Spleen (tissue), 7 donors: ENCODE measurements at regions not wholly inside any gene's neighbourhood (a gene's known extent, or its start where the extent isn't known, plus 50 kb on each side); places are given as distances from the start of the nearest gene placed in this dataset.

ENCODE experiments used
- CTCF ChIP-seq, 11 experiments: fragments of 200-600 bp in 7 of 11; fragments of 450-650 bp in 4 of 11; sonication (generic) in 4 of 11; IDR thresholded peaks in 8 of 11; conservative IDR thresholded peaks in 3 of 11; 1 replicate in 7 of 11; 2 replicates in 4 of 11; pipeline versions ENCODE4 v1.4.0 to v1.8.0; 2016 to 2021; ENCODE audit warnings: antibody characterized with exemption in 11 of 11, inconsistent platforms in 4 of 11, mild to moderate bottlenecking in 1 of 11
- POLR2AphosphoS5 ChIP-seq, 3 donors: sonication (generic); formaldehyde crosslinking; IDR thresholded peaks; one replicate each; pipeline ENCODE4 v1.5.1; 2017; ENCODE audit warnings: antibody characterized with exemption in 3 of 3
- donor health status: DM: no; HTN: no; CAD: no; lungs with moderate emphysema.
- donor health status: DM: no; HTN: no; CAD: no.
- donor health status: DM: no; HTN: no; CAD: no.

- TF ChIP-seq CTCF (IDR thresholded peaks at IDR 0.05 in 8 of 11, conservative IDR thresholded peaks at IDR 0.05 in 3 of 11) (no peak), POLR2AphosphoS5 (IDR thresholded peaks at IDR 0.05) (no peak)
Measured at GRCh38 chr12:97097734-97098133, 190.7 kb downstream of the NEDD1 start.
